ENCODE measurements at regions not wholly inside any gene's neighbourhood (a gene's known extent, or its start where the extent isn't known, plus 50 kb on each side); places are given as distances from the start of the nearest gene placed in this dataset.

- no peak for ATAC-seq (ENCODE audit: low read depth)
- Histone ChIP-seq H3K9me3 (ENCODE audit: control insufficient read depth, insufficient read depth, low read length) (peaks cover 30% of the 10 kb centered on the region), H3K4ac (ENCODE audit: low read depth, low read length) (no peak overlapping the region), H3K9ac (ENCODE audit: low read depth, low read length) (no peak overlapping the region), H3K4me3 (ENCODE audit: insufficient read depth, low read depth, low read length) (no peak overlapping the region), H3K4me2 (ENCODE audit: low read depth, low read length) (no peak overlapping the region), H2AK9ac (replicated peaks; ENCODE audit: low read depth, low read length, poor library complexity) (no peak overlapping the region), H2AFZ (replicated peaks; ENCODE audit: low read length, poor library complexity) (no peak overlapping the region), H4K8ac (ENCODE audit: low read depth in 2 of 2, low read length in 2 of 2) (no peak overlapping the region), H3K14ac (replicated peaks; ENCODE audit: low read depth, low read length) (no peak overlapping the region), H2BK20ac (ENCODE audit: low read depth, low read length) (no peak overlapping the region), H4K20me1 (ENCODE audit: insufficient read depth, low read length) (no peaks in the 10 kb centered on the region), H2AK5ac (ENCODE audit: low read depth, low read length) (no peak overlapping the region), H4K91ac (ENCODE audit: insufficient read depth, low read depth, low read length) (no peak overlapping the region), H3K4me1 (ENCODE audit: control insufficient read depth, insufficient read depth, low read length) (no peaks in the 10 kb centered on the region), H3K23ac (ENCODE audit: low read depth, low read length) (no peak overlapping the region), H4K5ac (ENCODE audit: low read depth, low read length) (no peak overlapping the region), H2BK120ac (ENCODE audit: low read depth, low read length) (no peak overlapping the region), H3K18ac (ENCODE audit: low read depth, low read length) (no peak overlapping the region), H3K27me3 (ENCODE audit: control insufficient read depth, insufficient read depth, low read length) (no peaks in the 10 kb centered on the region), H3K36me3 (ENCODE audit: control insufficient read depth, insufficient read depth, low read length) (no peaks in the 10 kb centered on the region), H3K9me1 (ENCODE audit: insufficient read depth, low read length) (no peaks in the 10 kb centered on the region), H2BK5ac (ENCODE audit: low read depth, low read length, poor library complexity, severe bottlenecking) (no peak overlapping the region), H2BK15ac (ENCODE audit: low read depth, low read length) (no peak overlapping the region), H3K56ac (ENCODE audit: extremely low read depth, insufficient read depth, low read length) (no peak overlapping the region), H3K79me1 (ENCODE audit: low read depth in 1 of 2, low read length in 2 of 2) (no peaks in the 10 kb centered on the region), H3K27ac (ENCODE audit: insufficient read depth, low read length) (no peak overlapping the region)
- ChIA-PET POLR2A (ENCODE audit: unreplicated experiment) (no interaction called here), CTCF (no interaction called here)
- in situ Hi-C loops (cut with MboI; ENCODE audit: low sequenced_read_pairs) (no loop called here), intact Hi-C loops (cut with micrococcal nuclease) (no loop called here), dilution Hi-C loops (cut with HindIII; ENCODE audit: low sequenced_read_pairs, unreplicated experiment) (no loop called here)
- no TSS peak for BruUV-seq (replicated peaks)
- no CpG with 5 or more reads among the region's 4 CpGs for WGBS, 2 experiments (ENCODE audit: extremely low coverage in 2 of 2, insufficient read length in 1 of 2)
- TF ChIP-seq NFE2L2 (IDR thresholded peaks at IDR 0.05; ENCODE audit: low read depth, low read length) (no peak), RFX5 (IDR thresholded peaks at IDR 0.05; ENCODE audit: low read depth, low read length) (no peak), FOS (IDR thresholded peaks at IDR 0.05; ENCODE audit: low read depth, low read length) (no peak), BHLHE40 (IDR thresholded peaks at IDR 0.05; ENCODE audit: low read depth, low read length) (no peak)
- DNase-seq = no peak
These were observed 350.9 kb downstream of the MYCN start for GRCh38 chr2:16291226-16291625.

Measured in IMR-90 (cell line).